Neural cell (in vitro differentiated cells): ENCODE measurements at regions not wholly inside any gene's neighbourhood (a gene's known extent, or its start where the extent isn't known, plus 50 kb on each side); places are given as distances from the start of the nearest gene placed in this dataset.

Experiments used
- CTCF ChIP-seq: fragments of 450-650 bp; IDR thresholded peaks from 2 replicates; pipeline ENCODE4 v1.5.1; 2014; ENCODE audit warnings: antibody characterized with exemption, mild to moderate bottlenecking, moderate library complexity; ENCODE audit not compliant: poor library complexity, severe bottlenecking
- EZH2 ChIP-seq: fragments of 200-600, 300-800 bp; shearing (Covaris generic), sonication (generic); IDR thresholded peaks from 2 replicates; pipeline ENCODE4 v1.6.1; 2014; ENCODE audit warnings: antibody characterized with exemption, low read length, borderline replicate concordance, mild to moderate bottlenecking; ENCODE audit not compliant: insufficient read depth, poor library complexity, severe bottlenecking
- MXI1 ChIP-seq: fragments of 450-650 bp; conservative IDR thresholded peaks from 2 replicates; pipeline ENCODE4 v1.6.1; 2014; ENCODE audit warnings: antibody characterized with exemption, mild to moderate bottlenecking; ENCODE audit not compliant: poor library complexity, severe bottlenecking
- POLR2AphosphoS5 ChIP-seq: IDR thresholded peaks from 2 replicates; pipeline ENCODE4 v1.6.1; 2012
- RAD21 ChIP-seq: fragments of 450-650 bp; conservative IDR thresholded peaks from 2 replicates; pipeline ENCODE4 v1.6.1; 2014; ENCODE audit warnings: antibody characterized with exemption, mild to moderate bottlenecking, moderate library complexity
- SMC3 ChIP-seq: fragments of 450-650 bp; conservative IDR thresholded peaks from 2 replicates; pipeline ENCODE4 v1.6.1; 2014; ENCODE audit warnings: antibody characterized with exemption, mild to moderate bottlenecking, moderate library complexity; ENCODE audit not compliant: poor library complexity

- TF ChIP-seq CTCF (no peak), RAD21 (no peak), EZH2 (no peak), POLR2AphosphoS5 (no peak), MXI1 (no peak), SMC3 (no peak)
These were observed 265.9 kb upstream of the PLEKHG7 start for GRCh38 chr12:92436856-92437255.
